ENCODE measurements at regions not wholly inside any gene's neighbourhood (a gene's known extent, or its start where the extent isn't known, plus 50 kb on each side); places are given as distances from the start of the nearest gene placed in this dataset.

GRCh38 chr10:78479467-78479866 is 445.8 kb downstream of the RPS24 start:
- TF ChIP-seq CTCF (conservative IDR thresholded peaks at IDR 0.05; ENCODE audit: low read depth, low read length) = no peak
- TF ChIP-seq EZH2 (IDR thresholded peaks at IDR 0.05; ENCODE audit: borderline replicate concordance, low read depth, low read length, poor library complexity, severe bottlenecking) = no peak
